HG02884 (cell line): ENCODE measurements at regions not wholly inside any gene's neighbourhood (a gene's known extent, or its start where the extent isn't known, plus 50 kb on each side); places are given as distances from the start of the nearest gene placed in this dataset.

Experiments used
- ATAC-seq: cut with Tn5 transposase; IDR thresholded peaks from one replicate; pipeline ENCODE4 v1.9.1; 2021; ENCODE audit warnings: mild to moderate bottlenecking, moderate library complexity; ENCODE audit not compliant: unreplicated experiment

GRCh38 chr21:22993822-22994574 is 1995.8 kb downstream of the NCAM2 start:
- ATAC-seq, result no peak

GRCh38 chr21:23003951-23004350 is 2005.7 kb downstream of the NCAM2 start:
- ATAC-seq, result no peak

- no peak for ATAC-seq
Observed at GRCh38 chr21:23008601-23009202, 2010.5 kb downstream of the NCAM2 start.

GRCh38 chr21:23009360-23009759 is 2011.2 kb downstream of the NCAM2 start:
- no peak for ATAC-seq

GRCh38 chr21:23014021-23014420 is 2015.8 kb downstream of the NCAM2 start:
- ATAC-seq, result no peak

- no peak for ATAC-seq
Observed at GRCh38 chr21:23016617-23017016, 2018.4 kb downstream of the NCAM2 start.

- ATAC-seq, result no peak
Observed at GRCh38 chr21:23017989-23018388, 2019.8 kb downstream of the NCAM2 start.

GRCh38 chr21:23020969-23021368 is 2022.8 kb downstream of the NCAM2 start:
- no peak for ATAC-seq

- ATAC-seq, result no peak
Observed at GRCh38 chr21:23021481-23021880, 2023.3 kb downstream of the NCAM2 start.

- ATAC-seq, result no peak
Observed at GRCh38 chr21:23026878-23027277, 2028.7 kb downstream of the NCAM2 start.

GRCh38 chr21:23039846-23040245 is 2041.6 kb downstream of the NCAM2 start:
- no peak for ATAC-seq

- ATAC-seq, result no peak
Observed at GRCh38 chr21:23045955-23046354, 2047.7 kb downstream of the NCAM2 start.

- no peak for ATAC-seq
Observed at GRCh38 chr21:23067672-23068071, 2069.5 kb downstream of the NCAM2 start.

- no peak for ATAC-seq
Observed at GRCh38 chr21:23083242-23083641, 2085.0 kb downstream of the NCAM2 start.

- no peak for ATAC-seq
Observed at GRCh38 chr21:23093259-23093658, 2095.1 kb downstream of the NCAM2 start.

- no peak for ATAC-seq
Observed at GRCh38 chr21:23099185-23099584, 2101.0 kb downstream of the NCAM2 start.

GRCh38 chr21:23101111-23101510 is 2102.9 kb downstream of the NCAM2 start:
- no peak for ATAC-seq

GRCh38 chr21:23108533-23108932 is 2110.3 kb downstream of the NCAM2 start:
- no peak for ATAC-seq

GRCh38 chr21:23111070-23111600 is 2112.9 kb downstream of the NCAM2 start:
- no peak for ATAC-seq

- ATAC-seq, result no peak
Observed at GRCh38 chr21:23119491-23119890, 2121.3 kb downstream of the NCAM2 start.

GRCh38 chr21:23127973-23128372 is 2129.8 kb downstream of the NCAM2 start:
- no peak for ATAC-seq

GRCh38 chr21:23130308-23130707 is 2132.1 kb downstream of the NCAM2 start:
- no peak for ATAC-seq
